Anterior cingulate cortex (tissue), 58 donors: ENCODE measurements at regions not wholly inside any gene's neighbourhood (a gene's known extent, or its start where the extent isn't known, plus 50 kb on each side); places are given as distances from the start of the nearest gene placed in this dataset.

Experiments
- DNase-seq, 58 donors: peaks; one replicate each; lab custom pipeline; 2025; lab: John Stamatoyannopoulos, UW

DNA sequence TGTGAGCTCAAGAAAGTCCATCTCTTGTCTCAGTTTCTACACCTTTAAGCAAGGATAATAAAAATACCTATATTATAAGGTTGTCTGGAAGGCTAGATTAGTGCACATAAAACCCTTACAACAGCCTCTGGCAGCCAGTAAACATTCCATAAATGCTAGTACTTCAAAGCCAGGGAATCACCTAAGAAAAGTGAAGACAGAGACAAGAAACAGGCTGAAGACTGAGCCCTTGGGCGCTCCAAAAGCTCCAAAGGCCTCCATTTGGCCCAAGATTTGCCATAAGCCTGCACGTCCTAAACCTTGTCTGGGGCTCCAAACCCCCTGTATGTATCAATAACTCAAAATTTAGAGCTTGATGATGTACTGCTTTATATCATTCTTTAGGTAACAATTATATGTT, 52.2 kb upstream of the AKIP1 start:
- DNase-seq: no peak
